ENCODE measurements at regions not wholly inside any gene's neighbourhood (a gene's known extent, or its start where the extent isn't known, plus 50 kb on each side); places are given as distances from the start of the nearest gene placed in this dataset.

GRCh38 chr13:59607780-59608233 is 555.9 kb downstream of the DIAPH3 start:
- TF ChIP-seq CTCF (IDR thresholded peaks at IDR 0.05; ENCODE audit: insufficient read depth, low read length) (no peak), POLR2AphosphoS5 (IDR thresholded peaks at IDR 0.05; ENCODE audit: low read depth) (no peak), REST (IDR thresholded peaks at IDR 0.05; ENCODE audit: insufficient replicate concordance, low read depth) (no peak), SPI1 (IDR thresholded peaks at IDR 0.05; ENCODE audit: borderline replicate concordance, low read depth) (no peak), GABPA (IDR thresholded peaks at IDR 0.05; ENCODE audit: low read depth) (no peak)

Measured in HL-60 (cell line).